GM23338 (cell line): ENCODE measurements at regions not wholly inside any gene's neighbourhood (a gene's known extent, or its start where the extent isn't known, plus 50 kb on each side); places are given as distances from the start of the nearest gene placed in this dataset.

Source experiments
- EZH2phosphoT487 ChIP-seq: fragments of 200-600 bp; sonication (generic); IDR thresholded peaks from one replicate; pipeline ENCODE4 v1.8.1; 2018; ENCODE audit warnings: antibody characterized with exemption; ENCODE audit not compliant: unreplicated experiment
- JUNB ChIP-seq: IDR thresholded peaks from one replicate; pipeline ENCODE4 v1.6.1; 2016; ENCODE audit warnings: antibody characterized with exemption; ENCODE audit not compliant: unreplicated experiment
- NANOG ChIP-seq: IDR thresholded peaks from 2 replicates; pipeline ENCODE4 v1.6.1; 2016; ENCODE audit warnings: antibody characterized with exemption, borderline replicate concordance
- POLR2AphosphoS5 ChIP-seq: IDR thresholded peaks from 2 replicates; pipeline ENCODE4 v1.6.1; 2016; ENCODE audit warnings: antibody characterized with exemption, low read depth
- TF ChIP-seq, protein P1 (sequence below): fragments of 250-450 bp; sonication (Bioruptor Pico); IDR thresholded peaks from 2 replicates; pipeline ENCODE4 v1.5.0; 2020; ENCODE audit warnings: mild to moderate bottlenecking, moderate library complexity
- TF ChIP-seq, protein P2 (sequence below): IDR thresholded peaks from one replicate; pipeline ENCODE4 v1.6.1; 2018; ENCODE audit warnings: antibody characterized with exemption; ENCODE audit not compliant: unreplicated experiment
- TF ChIP-seq, protein P3 (sequence below): IDR thresholded peaks from 2 replicates; pipeline ENCODE4 v1.6.1; 2016; ENCODE audit warnings: antibody characterized with exemption

DNA sequence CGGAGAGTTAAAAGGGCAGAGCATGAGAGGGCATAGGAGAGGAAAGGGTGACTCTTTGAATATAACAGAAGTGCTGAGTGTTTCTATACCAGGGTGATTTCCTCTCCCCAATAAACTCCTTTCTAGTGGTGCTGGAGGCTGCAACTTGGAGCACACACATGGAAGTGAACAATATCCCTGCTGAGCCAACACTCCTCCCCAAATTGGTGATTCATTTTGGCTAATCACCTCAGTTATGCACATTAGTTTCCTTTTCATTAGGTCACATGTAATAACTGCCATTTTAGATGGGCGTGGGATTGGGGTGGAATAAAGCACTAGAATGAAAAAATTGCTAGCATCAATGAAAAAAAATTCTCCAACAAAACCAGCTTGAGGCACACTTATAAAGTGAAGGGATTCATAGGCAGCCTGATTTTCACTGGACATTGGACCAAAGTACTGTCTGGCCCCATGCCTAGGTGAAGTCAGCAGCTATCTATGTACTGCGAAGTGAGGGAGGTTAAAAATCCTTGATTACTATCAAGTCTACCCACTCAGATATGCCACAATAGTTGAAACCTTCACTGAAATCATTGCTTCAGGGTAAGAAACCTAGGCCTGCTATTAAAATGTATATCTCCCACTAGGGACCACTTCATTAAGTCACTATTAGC, 174.0 kb downstream of the GLUD2 start (continued):
- TF ChIP-seq, protein P1, sequence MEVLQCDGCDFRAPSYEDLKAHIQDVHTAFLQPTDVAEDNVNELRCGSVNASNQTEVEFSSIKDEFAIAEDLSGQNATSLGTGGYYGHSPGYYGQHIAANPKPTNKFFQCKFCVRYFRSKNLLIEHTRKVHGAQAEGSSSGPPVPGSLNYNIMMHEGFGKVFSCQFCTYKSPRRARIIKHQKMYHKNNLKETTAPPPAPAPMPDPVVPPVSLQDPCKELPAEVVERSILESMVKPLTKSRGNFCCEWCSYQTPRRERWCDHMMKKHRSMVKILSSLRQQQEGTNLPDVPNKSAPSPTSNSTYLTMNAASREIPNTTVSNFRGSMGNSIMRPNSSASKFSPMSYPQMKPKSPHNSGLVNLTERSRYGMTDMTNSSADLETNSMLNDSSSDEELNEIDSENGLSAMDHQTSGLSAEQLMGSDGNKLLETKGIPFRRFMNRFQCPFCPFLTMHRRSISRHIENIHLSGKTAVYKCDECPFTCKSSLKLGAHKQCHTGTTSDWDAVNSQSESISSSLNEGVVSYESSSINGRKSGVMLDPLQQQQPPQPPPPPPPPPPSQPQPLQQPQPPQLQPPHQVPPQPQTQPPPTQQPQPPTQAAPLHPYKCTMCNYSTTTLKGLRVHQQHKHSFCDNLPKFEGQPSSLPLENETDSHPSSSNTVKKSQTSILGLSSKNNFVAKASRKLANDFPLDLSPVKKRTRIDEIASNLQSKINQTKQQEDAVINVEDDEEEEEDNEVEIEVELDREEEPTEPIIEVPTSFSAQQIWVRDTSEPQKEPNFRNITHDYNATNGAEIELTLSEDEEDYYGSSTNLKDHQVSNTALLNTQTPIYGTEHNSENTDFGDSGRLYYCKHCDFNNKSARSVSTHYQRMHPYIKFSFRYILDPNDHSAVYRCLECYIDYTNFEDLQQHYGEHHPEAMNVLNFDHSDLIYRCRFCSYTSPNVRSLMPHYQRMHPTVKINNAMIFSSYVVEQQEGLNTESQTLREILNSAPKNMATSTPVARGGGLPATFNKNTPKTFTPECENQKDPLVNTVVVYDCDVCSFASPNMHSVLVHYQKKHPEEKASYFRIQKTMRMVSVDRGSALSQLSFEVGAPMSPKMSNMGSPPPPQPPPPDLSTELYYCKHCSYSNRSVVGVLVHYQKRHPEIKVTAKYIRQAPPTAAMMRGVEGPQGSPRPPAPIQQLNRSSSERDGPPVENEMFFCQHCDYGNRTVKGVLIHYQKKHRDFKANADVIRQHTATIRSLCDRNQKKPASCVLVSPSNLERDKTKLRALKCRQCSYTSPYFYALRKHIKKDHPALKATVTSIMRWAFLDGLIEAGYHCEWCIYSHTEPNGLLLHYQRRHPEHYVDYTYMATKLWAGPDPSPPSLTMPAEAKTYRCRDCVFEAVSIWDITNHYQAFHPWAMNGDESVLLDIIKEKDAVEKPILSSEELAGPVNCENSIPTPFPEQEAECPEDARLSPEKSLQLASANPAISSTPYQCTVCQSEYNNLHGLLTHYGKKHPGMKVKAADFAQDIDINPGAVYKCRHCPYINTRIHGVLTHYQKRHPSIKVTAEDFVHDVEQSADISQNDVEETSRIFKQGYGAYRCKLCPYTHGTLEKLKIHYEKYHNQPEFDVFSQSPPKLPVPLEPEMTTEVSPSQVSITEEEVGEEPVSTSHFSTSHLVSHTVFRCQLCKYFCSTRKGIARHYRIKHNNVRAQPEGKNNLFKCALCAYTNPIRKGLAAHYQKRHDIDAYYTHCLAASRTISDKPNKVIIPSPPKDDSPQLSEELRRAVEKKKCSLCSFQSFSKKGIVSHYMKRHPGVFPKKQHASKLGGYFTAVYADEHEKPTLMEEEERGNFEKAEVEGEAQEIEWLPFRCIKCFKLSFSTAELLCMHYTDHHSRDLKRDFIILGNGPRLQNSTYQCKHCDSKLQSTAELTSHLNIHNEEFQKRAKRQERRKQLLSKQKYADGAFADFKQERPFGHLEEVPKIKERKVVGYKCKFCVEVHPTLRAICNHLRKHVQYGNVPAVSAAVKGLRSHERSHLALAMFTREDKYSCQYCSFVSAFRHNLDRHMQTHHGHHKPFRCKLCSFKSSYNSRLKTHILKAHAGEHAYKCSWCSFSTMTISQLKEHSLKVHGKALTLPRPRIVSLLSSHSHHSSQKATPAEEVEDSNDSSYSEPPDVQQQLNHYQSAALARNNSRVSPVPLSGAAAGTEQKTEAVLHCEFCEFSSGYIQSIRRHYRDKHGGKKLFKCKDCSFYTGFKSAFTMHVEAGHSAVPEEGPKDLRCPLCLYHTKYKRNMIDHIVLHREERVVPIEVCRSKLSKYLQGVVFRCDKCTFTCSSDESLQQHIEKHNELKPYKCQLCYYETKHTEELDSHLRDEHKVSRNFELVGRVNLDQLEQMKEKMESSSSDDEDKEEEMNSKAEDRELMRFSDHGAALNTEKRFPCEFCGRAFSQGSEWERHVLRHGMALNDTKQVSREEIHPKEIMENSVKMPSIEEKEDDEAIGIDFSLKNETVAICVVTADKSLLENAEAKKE (CRISPR knock-in tag): no peak
- TF ChIP-seq POLR2AphosphoS5 (no peak), EZH2phosphoT487 (no peak), NANOG (no peak), JUNB (no peak)
- TF ChIP-seq, protein P2, sequence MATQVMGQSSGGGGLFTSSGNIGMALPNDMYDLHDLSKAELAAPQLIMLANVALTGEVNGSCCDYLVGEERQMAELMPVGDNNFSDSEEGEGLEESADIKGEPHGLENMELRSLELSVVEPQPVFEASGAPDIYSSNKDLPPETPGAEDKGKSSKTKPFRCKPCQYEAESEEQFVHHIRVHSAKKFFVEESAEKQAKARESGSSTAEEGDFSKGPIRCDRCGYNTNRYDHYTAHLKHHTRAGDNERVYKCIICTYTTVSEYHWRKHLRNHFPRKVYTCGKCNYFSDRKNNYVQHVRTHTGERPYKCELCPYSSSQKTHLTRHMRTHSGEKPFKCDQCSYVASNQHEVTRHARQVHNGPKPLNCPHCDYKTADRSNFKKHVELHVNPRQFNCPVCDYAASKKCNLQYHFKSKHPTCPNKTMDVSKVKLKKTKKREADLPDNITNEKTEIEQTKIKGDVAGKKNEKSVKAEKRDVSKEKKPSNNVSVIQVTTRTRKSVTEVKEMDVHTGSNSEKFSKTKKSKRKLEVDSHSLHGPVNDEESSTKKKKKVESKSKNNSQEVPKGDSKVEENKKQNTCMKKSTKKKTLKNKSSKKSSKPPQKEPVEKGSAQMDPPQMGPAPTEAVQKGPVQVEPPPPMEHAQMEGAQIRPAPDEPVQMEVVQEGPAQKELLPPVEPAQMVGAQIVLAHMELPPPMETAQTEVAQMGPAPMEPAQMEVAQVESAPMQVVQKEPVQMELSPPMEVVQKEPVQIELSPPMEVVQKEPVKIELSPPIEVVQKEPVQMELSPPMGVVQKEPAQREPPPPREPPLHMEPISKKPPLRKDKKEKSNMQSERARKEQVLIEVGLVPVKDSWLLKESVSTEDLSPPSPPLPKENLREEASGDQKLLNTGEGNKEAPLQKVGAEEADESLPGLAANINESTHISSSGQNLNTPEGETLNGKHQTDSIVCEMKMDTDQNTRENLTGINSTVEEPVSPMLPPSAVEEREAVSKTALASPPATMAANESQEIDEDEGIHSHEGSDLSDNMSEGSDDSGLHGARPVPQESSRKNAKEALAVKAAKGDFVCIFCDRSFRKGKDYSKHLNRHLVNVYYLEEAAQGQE: no peak
- TF ChIP-seq, protein P3, sequence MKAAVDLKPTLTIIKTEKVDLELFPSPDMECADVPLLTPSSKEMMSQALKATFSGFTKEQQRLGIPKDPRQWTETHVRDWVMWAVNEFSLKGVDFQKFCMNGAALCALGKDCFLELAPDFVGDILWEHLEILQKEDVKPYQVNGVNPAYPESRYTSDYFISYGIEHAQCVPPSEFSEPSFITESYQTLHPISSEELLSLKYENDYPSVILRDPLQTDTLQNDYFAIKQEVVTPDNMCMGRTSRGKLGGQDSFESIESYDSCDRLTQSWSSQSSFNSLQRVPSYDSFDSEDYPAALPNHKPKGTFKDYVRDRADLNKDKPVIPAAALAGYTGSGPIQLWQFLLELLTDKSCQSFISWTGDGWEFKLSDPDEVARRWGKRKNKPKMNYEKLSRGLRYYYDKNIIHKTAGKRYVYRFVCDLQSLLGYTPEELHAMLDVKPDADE: no peak
